HCT116 (cell line): ENCODE measurements at regions not wholly inside any gene's neighbourhood (a gene's known extent, or its start where the extent isn't known, plus 50 kb on each side); places are given as distances from the start of the nearest gene placed in this dataset.

ENCODE experiments used
- ATAC-seq: fragments of 200-7000 bp; cut with Tn5 transposase; 2 replicates; pipeline ENCODE4 v1.9.1; 2020; ENCODE audit warnings: mild to moderate bottlenecking, moderate library complexity
- BruUV-seq: library from RNA; stranded (reverse); fragments of 400-500 nt; replicated peaks from 2 replicates; lab custom pipeline; 2021; lab: Mats Ljungman, UMichigan
- CTCF ChIA-PET: fragments of 300-600 bp; sonication (Branson Sonifier 250); formaldehyde crosslinking; loops from one replicate; lab custom pipeline; 2021; ENCODE audit warnings: antibody characterized with exemption; lab: Charles Lee
- POLR2A ChIA-PET: fragments of 300-600, 350-600 bp; sonication (Branson Sonifier 250); formaldehyde crosslinking; loops from one replicate; lab custom pipeline; 2021; ENCODE audit warnings: antibody characterized with exemption; lab: Charles Lee
- RAD21 ChIA-PET, 2 experiments: fragments of 300-600 bp; sonication (Branson Sonifier 250); formaldehyde crosslinking; loops; one replicate each; lab custom pipeline; 2023; ENCODE audit warnings: low total read pairs in 2 of 2; ENCODE audit not compliant: uncharacterized antibody in 2 of 2, unreplicated experiment in 2 of 2, low non-redundant PET in 1 of 2; lab: Charles Lee
- DNase-seq: peaks from one replicate; pipeline ENCODE4 v3.0.0-alpha.2; 2010; ENCODE audit warnings: low read depth, low spot score
- H2AFZ ChIP-seq: fragments of 200-600 bp; shearing (Covaris generic), sonication (generic); 2 replicates; pipeline ENCODE4 v1.6.1; 2017; ENCODE audit warnings: low read depth, mixed run types, mixed read lengths, antibody characterized with exemption, low read length; ENCODE audit not compliant: poor library complexity, severe bottlenecking
- H3K27ac ChIP-seq: 2 replicates; pipeline ENCODE4 v1.5.1; 2012; ENCODE audit warnings: low read depth, low read length
- H3K27me3 ChIP-seq: fragments of 200-600 bp; sonication (generic); 2 replicates; pipeline ENCODE4 v1.6.1; 2016; ENCODE audit warnings: mixed run types, low read length, mixed read lengths; ENCODE audit not compliant: insufficient read depth
- H3K36me3 ChIP-seq, 2 experiments: fragments of 200-500 bp in 1 of 2; fragments of 200-600 bp in 1 of 2; sonication (Bioruptor generic) in 1 of 2; sonication (generic) in 1 of 2; 2 replicates each; pipeline versions ENCODE4 v1.5.1 to v1.6.1; 2014 to 2016; ENCODE audit warnings: low read length in 2 of 2, inconsistent platforms in 1 of 2, mixed read lengths in 1 of 2, mixed run types in 1 of 2; ENCODE audit not compliant: insufficient read depth in 2 of 2, control insufficient read depth in 1 of 2
- H3K4me1 ChIP-seq, 2 experiments: fragments of 200-600 bp in 1 of 2; sonication (generic) in 1 of 2; 2 replicates each; pipeline versions ENCODE4 v1.5.1 to v1.6.1; 2012 to 2017; ENCODE audit warnings: low read length in 2 of 2, inconsistent platforms in 1 of 2, mild to moderate bottlenecking in 1 of 2, mixed read lengths in 1 of 2, mixed run types in 1 of 2, moderate library complexity in 1 of 2; ENCODE audit not compliant: insufficient read depth in 2 of 2, control insufficient read depth in 1 of 2
- H3K4me2 ChIP-seq: fragments of 200-600 bp; sonication (generic); 2 replicates; pipeline ENCODE4 v1.6.1; 2017; ENCODE audit warnings: mixed run types, low read length, mixed read lengths
- H3K4me3 ChIP-seq, 2 experiments: fragments of 200-600 bp in 1 of 2; sonication (generic) in 1 of 2; replicated peaks in 1 of 2; 2 replicates each; pipeline ENCODE4 v1.5.1; 2011 to 2016; ENCODE audit warnings: low read length in 2 of 2, control low read depth in 1 of 2, low read depth in 1 of 2, mild to moderate bottlenecking in 1 of 2, mixed read lengths in 1 of 2, mixed run types in 1 of 2
- H3K79me2 ChIP-seq: fragments of 200-600 bp; sonication (generic); 2 replicates; pipeline ENCODE4 v1.6.1; 2017; ENCODE audit warnings: mild to moderate bottlenecking, mixed run types, low read length, moderate library complexity, mixed read lengths; ENCODE audit not compliant: insufficient read depth
- H3K9ac ChIP-seq: fragments of 200-600 bp; sonication (generic); 2 replicates; pipeline ENCODE4 v1.6.1; 2016; ENCODE audit warnings: low read length, mixed read lengths
- H3K9me2 ChIP-seq: fragments of 200-600 bp; sonication (generic), shearing (Covaris generic); 2 replicates; pipeline ENCODE4 v1.6.1; 2017; ENCODE audit warnings: mixed run types, mild to moderate bottlenecking, moderate library complexity; ENCODE audit not compliant: insufficient read depth
- H3K9me3 ChIP-seq, 2 experiments: fragments of 200-500 bp in 1 of 2; fragments of 200-600 bp in 1 of 2; sonication (Bioruptor generic) in 1 of 2; sonication (generic) in 1 of 2; 2 replicates each; pipeline ENCODE4 v1.6.1; 2014 to 2017; ENCODE audit warnings: low read length in 2 of 2, mixed read lengths in 2 of 2, inconsistent platforms in 1 of 2, low read depth in 1 of 2, mild to moderate bottlenecking in 1 of 2, mixed run types in 1 of 2, moderate library complexity in 1 of 2; ENCODE audit not compliant: control insufficient read depth in 1 of 2, insufficient read depth in 1 of 2
- H4K20me1 ChIP-seq: fragments of 200-600 bp; sonication (generic), shearing (Covaris generic); 2 replicates; pipeline ENCODE4 v1.6.1; 2017; ENCODE audit warnings: mixed run types, mild to moderate bottlenecking, moderate library complexity; ENCODE audit not compliant: insufficient read depth
- CEBPB ChIP-seq: IDR thresholded peaks from 2 replicates; pipeline ENCODE4 v1.6.1; 2012; ENCODE audit warnings: low read depth
- CTCF ChIP-seq, 3 experiments: fragments of 200-600 bp in 1 of 3; sonication (generic) in 1 of 3; IDR thresholded peaks in 2 of 3; conservative IDR thresholded peaks in 1 of 3; 2 replicates each; pipeline ENCODE4 v1.5.1; 2012 to 2017; ENCODE audit warnings: low read depth in 2 of 3, low read length in 2 of 3, antibody characterized with exemption in 1 of 3, borderline replicate concordance in 1 of 3, control low read depth in 1 of 3, mild to moderate bottlenecking in 1 of 3, mixed read lengths in 1 of 3, mixed run types in 1 of 3, moderate library complexity in 1 of 3; ENCODE audit not compliant: insufficient read depth in 1 of 3
- EGR1 ChIP-seq: IDR thresholded peaks from 2 replicates; pipeline ENCODE4 v1.6.1; 2012; ENCODE audit warnings: low read depth
- ELF1 ChIP-seq: IDR thresholded peaks from 2 replicates; pipeline ENCODE4 v1.6.1; 2012; ENCODE audit warnings: low read depth, borderline replicate concordance
- EZH2 ChIP-seq: fragments of 200-600 bp; sonication (generic); IDR thresholded peaks from 2 replicates; pipeline ENCODE4 v1.6.1; 2017; ENCODE audit warnings: antibody characterized with exemption, mixed run types
- EZH2phosphoT487 ChIP-seq: fragments of 200-600 bp; IDR thresholded peaks from 2 replicates; pipeline ENCODE4 v1.6.1; 2018; ENCODE audit warnings: antibody characterized with exemption, borderline replicate concordance
- FOSL1 ChIP-seq: IDR thresholded peaks from 2 replicates; pipeline ENCODE4 v1.6.1; 2012; ENCODE audit warnings: low read depth
- MAX ChIP-seq: IDR thresholded peaks from 2 replicates; pipeline ENCODE4 v1.6.1; 2012
- POLR2A ChIP-seq: IDR thresholded peaks from 2 replicates; pipeline ENCODE4 v1.7.0; 2011; ENCODE audit warnings: borderline replicate concordance; ENCODE audit not compliant: insufficient read depth, insufficient read length; ENCODE audit errors: extremely low read depth
- RAD21 ChIP-seq: IDR thresholded peaks from 2 replicates; pipeline ENCODE4 v1.6.1; 2012; ENCODE audit warnings: low read depth, mild to moderate bottlenecking
- REST ChIP-seq: IDR thresholded peaks from 2 replicates; pipeline ENCODE4 v1.6.1; 2012; ENCODE audit warnings: low read depth
- SIN3A ChIP-seq: IDR thresholded peaks from 2 replicates; pipeline ENCODE4 v1.6.1; 2012; ENCODE audit warnings: low read depth
- SP1 ChIP-seq: IDR thresholded peaks from 2 replicates; pipeline ENCODE4 v1.6.1; 2012; ENCODE audit warnings: low read depth
- SRF ChIP-seq: IDR thresholded peaks from 2 replicates; pipeline ENCODE4 v1.6.1; 2012; ENCODE audit warnings: low read depth
- TCF7L2 ChIP-seq: IDR thresholded peaks from 2 replicates; pipeline ENCODE4 v1.7.0; 2011; ENCODE audit warnings: borderline replicate concordance, inconsistent platforms; ENCODE audit not compliant: insufficient read depth, insufficient read length; ENCODE audit errors: extremely low read depth
- YY1 ChIP-seq: IDR thresholded peaks from 2 replicates; pipeline ENCODE4 v1.6.1; 2011; ENCODE audit warnings: low read length, low read depth, moderate library complexity, mild to moderate bottlenecking; ENCODE audit not compliant: insufficient replicate concordance; ENCODE audit errors: extremely low read depth
- ZBTB33 ChIP-seq: IDR thresholded peaks from 2 replicates; pipeline ENCODE4 v1.6.1; 2011; ENCODE audit warnings: mild to moderate bottlenecking, low read length, moderate library complexity; ENCODE audit not compliant: insufficient replicate concordance; ENCODE audit errors: extremely low read depth
- ZFX ChIP-seq: fragments of 450-650 bp; IDR thresholded peaks from 2 replicates; pipeline ENCODE4 v1.6.1; 2017
- ZNF274 ChIP-seq: fragments of 200-500 bp; sonication (Bioruptor generic); IDR thresholded peaks from 2 replicates; pipeline ENCODE4 v1.6.1; 2014; ENCODE audit warnings: mild to moderate bottlenecking, low read depth, low read length, inconsistent platforms
- intact Hi-C: fragments of 100-400 bp; cut with micrococcal nuclease; formaldehyde crosslinking; loops from 2 replicates; pipeline ENCODE4 v1.10.0; 2022

GRCh38 chr18:22320771-22321170 is 96.9 kb downstream of the CTAGE1 start:
- Histone ChIP-seq H3K4me2 (no peak overlapping the region), H4K20me1 (no peaks in the 10 kb centered on the region), H3K79me2 (no peaks in the 10 kb centered on the region), H3K9me3 (no peaks in the 10 kb centered on the region), H2AFZ (no peak overlapping the region), H3K4me1 (no peaks in the 10 kb centered on the region), H3K4me3 (no peak overlapping the region), H3K27me3 (no peaks in the 10 kb centered on the region), H3K36me3 (no peaks in the 10 kb centered on the region), H3K9ac (no peak overlapping the region), H3K9me2 (no peaks in the 10 kb centered on the region), H3K27ac (no peak overlapping the region)
- CTCF ChIA-PET, result no interaction called here
- no peak for TF ChIP-seq CEBPB
- TF ChIP-seq ZFX, result no peak
- TF ChIP-seq REST, result no peak
- no peak for TF ChIP-seq ZNF274
- no peak for TF ChIP-seq ZBTB33
- no peak for TF ChIP-seq CTCF (IDR thresholded peaks at IDR 0.05 in 2 of 3, conservative IDR thresholded peaks at IDR 0.05 in 1 of 3; ENCODE audit: borderline replicate concordance in 1 of 3, insufficient read depth in 1 of 3, low read depth in 2 of 3, low read length in 2 of 3)
- no peak for TF ChIP-seq FOSL1
- no peak for TF ChIP-seq EGR1
- TF ChIP-seq ELF1, result no peak
- TF ChIP-seq POLR2A, result no peak
- TF ChIP-seq RAD21, result no peak
- no peak for TF ChIP-seq EZH2phosphoT487
- no peak for TF ChIP-seq SIN3A
- TF ChIP-seq SRF, result no peak
- no peak for TF ChIP-seq SP1
- no peak for TF ChIP-seq TCF7L2
- no peak for TF ChIP-seq EZH2
- TF ChIP-seq MAX, result no peak
- no peak for TF ChIP-seq YY1
- RAD21 ChIA-PET, result no interaction called here
- BruUV-seq, result no TSS peak
- ATAC-seq, result no peak
- no peak for DNase-seq
- intact Hi-C loops, result no loop called here
- POLR2A ChIA-PET, result no interaction called here
